Fibroblast of the aortic adventitia (primary cell): ENCODE measurements at regions not wholly inside any gene's neighbourhood (a gene's known extent, or its start where the extent isn't known, plus 50 kb on each side); places are given as distances from the start of the nearest gene placed in this dataset.
A peak's percentile ranks its signal among the peaks of the same experiment; 100 is the strongest.
"Not testable (repeated sequence)": the region's sequence is repeated elsewhere in the genome, so short reads cannot be mapped to it uniquely, and the experiment has no call there.

Source experiments
- DNase-seq: peaks from one replicate; pipeline ENCODE4 v3.0.0-alpha.2; 2010; ENCODE audit warnings: low read depth
- H3K4me3 ChIP-seq: 2 replicates; pipeline ENCODE4 v1.5.1; 2011; ENCODE audit warnings: low read depth, mild to moderate bottlenecking, control low read depth, low read length, moderate library complexity
- TF ChIP-seq, protein P1 (sequence below): IDR thresholded peaks from 2 replicates; pipeline ENCODE4 v1.5.1; 2011; ENCODE audit warnings: mild to moderate bottlenecking, low read length, control low read depth, inconsistent platforms; ENCODE audit not compliant: insufficient read depth

DNA sequence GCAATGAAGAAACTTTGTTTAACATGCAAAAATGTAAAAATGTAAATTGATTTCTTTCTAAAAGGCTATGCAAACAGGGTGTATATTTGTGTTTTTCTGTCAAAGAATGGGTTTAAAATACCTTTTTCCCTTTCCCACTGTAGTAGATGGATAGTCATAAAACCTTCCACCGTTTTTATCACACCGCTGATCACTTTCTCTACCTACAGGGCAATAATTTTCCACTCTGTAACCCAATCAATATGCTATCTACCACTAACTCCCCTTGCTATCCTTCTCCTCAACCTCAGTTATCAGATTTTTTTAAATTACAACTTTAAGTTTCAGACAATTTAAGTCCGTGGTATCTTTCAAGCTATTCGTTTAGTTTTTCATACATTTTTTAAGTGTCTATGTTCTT, 91.4 kb upstream of the ARID1B start:
- TF ChIP-seq, protein P1, sequence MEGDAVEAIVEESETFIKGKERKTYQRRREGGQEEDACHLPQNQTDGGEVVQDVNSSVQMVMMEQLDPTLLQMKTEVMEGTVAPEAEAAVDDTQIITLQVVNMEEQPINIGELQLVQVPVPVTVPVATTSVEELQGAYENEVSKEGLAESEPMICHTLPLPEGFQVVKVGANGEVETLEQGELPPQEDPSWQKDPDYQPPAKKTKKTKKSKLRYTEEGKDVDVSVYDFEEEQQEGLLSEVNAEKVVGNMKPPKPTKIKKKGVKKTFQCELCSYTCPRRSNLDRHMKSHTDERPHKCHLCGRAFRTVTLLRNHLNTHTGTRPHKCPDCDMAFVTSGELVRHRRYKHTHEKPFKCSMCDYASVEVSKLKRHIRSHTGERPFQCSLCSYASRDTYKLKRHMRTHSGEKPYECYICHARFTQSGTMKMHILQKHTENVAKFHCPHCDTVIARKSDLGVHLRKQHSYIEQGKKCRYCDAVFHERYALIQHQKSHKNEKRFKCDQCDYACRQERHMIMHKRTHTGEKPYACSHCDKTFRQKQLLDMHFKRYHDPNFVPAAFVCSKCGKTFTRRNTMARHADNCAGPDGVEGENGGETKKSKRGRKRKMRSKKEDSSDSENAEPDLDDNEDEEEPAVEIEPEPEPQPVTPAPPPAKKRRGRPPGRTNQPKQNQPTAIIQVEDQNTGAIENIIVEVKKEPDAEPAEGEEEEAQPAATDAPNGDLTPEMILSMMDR: no peak
- DNase-seq: no peak
- H3K4me3 ChIP-seq: peak overlapping the region; percentile 80

DNA sequence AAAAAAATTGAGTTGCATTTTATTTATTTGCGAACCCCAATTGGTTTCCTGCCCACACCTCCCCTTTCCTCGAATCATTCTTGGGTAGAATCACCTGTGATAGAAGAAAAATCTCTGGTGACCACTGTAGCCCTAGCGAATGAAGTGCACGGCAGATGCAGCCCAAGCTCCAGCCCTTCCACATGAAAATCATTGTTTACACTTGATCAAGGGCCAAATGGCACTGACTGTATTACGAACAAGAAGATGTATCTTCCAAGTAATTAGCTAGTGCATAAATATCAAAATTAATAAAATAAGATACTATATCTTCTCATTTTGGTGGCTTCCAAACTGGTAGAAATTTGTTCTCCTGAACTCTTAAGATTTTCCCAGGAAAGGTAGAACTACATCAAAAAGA, 93.4 kb upstream of the ARID1B start:
- DNase-seq: no peak
- TF ChIP-seq, protein P1: no peak
- H3K4me3 ChIP-seq: no peak overlapping the region

DNA sequence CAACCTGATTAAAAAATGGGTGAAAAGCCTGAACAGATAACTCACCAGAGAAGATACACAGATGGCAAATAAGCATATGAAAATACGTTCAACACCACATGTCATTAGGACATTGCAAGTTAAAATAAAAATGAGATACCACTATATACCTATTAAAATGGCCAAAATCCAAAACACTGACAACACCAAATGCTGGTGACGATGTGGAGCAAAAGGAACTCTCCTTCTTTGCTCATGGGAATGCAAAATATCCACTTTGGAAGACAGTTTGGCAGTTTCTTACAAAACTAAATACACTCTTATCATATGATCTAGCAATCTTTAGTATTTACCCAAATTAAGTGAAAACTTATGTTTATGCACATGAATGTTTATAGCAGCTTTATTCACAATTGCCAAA, 100.5 kb upstream of the ARID1B start:
- TF ChIP-seq, protein P1: no peak
- no peak for DNase-seq
- H3K4me3 ChIP-seq: no peak overlapping the region

DNA sequence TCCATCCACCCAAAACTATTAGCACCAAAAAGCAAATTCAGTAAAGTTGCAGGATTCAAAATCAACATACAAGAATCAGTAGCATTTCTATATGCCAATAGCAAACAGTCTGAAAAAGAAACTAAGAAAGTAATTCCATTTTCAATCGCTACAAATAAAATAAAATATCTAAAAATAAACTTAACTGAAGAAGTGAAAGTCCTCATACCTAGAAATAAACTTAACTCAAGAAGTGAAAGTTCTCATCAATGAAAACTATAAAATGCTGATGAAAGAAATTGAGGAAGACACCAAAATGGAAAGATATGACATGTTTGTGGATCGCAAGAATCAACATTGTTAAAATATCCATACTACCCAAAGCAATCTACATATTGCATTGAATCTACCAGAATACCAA, 103.0 kb upstream of the ARID1B start:
- TF ChIP-seq, protein P1: no peak
- no peak overlapping the region for H3K4me3 ChIP-seq
- no peak for DNase-seq

DNA sequence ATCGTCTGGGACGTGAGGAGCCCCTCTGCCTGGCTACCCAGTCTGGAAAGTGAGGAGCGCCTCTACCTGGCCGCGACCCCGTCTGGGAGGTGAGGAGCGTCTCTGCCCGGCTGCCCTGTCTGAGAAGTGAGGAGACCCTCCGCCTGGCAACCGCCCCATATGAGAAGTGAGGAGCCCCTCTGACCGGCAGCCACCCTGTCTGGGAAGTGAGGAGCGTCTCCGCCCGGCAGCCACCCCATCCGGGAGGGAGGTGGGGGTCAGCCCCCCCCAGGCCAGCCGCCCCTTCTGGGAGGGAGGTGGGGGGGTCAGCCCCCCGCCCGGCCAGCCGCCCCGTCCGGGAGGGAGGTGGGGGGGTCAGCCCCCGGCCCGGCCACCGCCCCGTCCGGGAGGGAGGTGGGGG, 107.1 kb upstream of the ARID1B start:
- DNase-seq, H3K4me3 ChIP-seq: not testable (repeated sequence)

DNA sequence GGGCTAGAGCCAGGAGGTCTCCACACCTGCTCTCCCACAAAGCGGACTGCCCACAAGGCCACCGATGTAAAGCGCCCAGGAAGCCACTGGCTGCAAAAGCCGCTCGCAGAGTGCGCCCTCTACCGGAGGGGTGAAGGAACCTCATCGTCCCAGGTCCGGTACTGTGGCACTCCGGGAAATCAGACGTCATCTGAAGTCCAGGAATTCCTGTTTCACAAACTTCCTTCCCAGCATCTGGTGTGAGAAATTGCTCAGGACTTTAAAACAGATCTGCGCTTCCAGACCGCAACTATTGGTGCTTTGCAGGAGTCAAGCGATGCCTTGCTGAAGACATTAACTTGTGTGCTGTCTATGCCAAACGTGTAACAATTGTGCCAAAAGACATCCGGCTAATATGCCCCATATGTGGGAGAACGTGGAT, 115.1 kb upstream of the ARID1B start:
- peak; percentile 94 for DNase-seq
- H3K4me3 ChIP-seq: peak overlapping the region; percentile 31
- TF ChIP-seq, protein P1: peak; percentile 80

DNA sequence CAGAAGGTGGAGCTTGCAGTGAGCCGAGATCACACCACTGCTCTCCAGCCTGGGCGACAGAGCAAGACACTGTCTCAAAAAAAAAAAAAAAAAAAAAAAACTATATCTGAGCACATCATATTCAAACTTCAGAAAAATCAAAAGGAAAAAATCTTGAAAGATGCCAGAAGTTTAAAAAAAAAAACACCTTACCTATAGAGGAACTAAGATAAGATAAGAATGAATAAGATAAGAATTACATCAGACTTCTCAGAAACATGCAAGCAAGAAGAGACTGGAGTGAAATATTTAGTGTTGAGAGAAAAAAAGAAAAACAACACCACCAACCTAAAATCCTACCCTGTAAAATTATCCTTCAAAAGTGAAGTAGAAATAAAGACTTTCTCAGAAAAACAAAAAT, 116.8 kb upstream of the ARID1B start:
- TF ChIP-seq, protein P1: no peak
- DNase-seq: peak; percentile 22
- no peak overlapping the region for H3K4me3 ChIP-seq

DNA sequence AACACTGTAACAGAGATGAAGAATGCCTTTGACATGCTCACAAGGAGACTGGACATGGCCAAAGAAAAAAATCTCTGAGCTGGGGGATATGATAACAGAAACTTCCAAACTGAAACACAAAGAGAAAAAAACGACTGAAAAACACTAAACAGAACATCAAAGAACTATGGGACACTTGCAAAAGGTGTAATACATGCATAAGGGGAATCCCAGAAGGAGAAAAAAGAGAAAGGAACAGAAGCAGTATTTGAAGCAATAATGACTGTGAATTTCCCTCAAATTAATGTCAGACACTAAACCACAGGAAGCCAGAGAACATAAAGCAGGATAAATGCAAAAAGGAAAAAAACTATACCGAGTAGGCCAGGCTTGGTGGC, 117.4 kb upstream of the ARID1B start:
- DNase-seq: no peak
- TF ChIP-seq, protein P1: no peak
- no peak overlapping the region for H3K4me3 ChIP-seq
